ENCODE measurements at regions not wholly inside any gene's neighbourhood (a gene's known extent, or its start where the extent isn't known, plus 50 kb on each side); places are given as distances from the start of the nearest gene placed in this dataset.

DNA sequence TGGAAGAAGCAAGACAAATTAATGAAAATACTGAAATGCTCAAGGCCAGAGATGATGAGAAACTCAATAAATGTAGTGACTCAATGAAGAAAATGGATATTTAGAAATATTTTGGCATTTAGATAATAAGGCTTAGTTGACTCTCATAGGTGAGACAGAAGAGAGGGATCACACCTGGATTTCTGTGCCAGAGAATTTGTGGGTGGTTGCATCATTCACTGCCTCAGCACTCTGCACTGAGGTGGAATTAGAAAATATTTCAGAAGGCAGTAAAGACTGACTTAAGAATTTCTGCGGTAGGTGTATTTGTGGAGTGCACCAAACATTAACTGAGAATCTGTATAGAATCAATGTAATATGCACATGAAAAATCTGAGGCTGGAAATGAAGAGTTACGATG lies 848.3 kb upstream of the PCDH9 start:
- no peaks in the 10 kb centered on the region; a peak in 1 of 4 replicates for H3K4me1 ChIP-seq (ENCODE audit: control insufficient read depth in 1 of 2, insufficient read depth in 2 of 2, low read depth in 1 of 2, low read length in 1 of 2)
- DNase-seq: no peak
- no peak overlapping the region for H2AFZ ChIP-seq (ENCODE audit: low read depth)
- no peaks in the 10 kb centered on the region for H4K20me1 ChIP-seq (ENCODE audit: insufficient read depth)
- H3K9ac ChIP-seq: no peak overlapping the region
- no peaks in the 10 kb centered on the region for H3K36me3 ChIP-seq (replicated peaks in 1 of 2; ENCODE audit: control insufficient read depth in 1 of 2, insufficient read depth in 2 of 2, low read length in 1 of 2)
- H3K4me2 ChIP-seq: no peak overlapping the region
- H3K9me2 ChIP-seq: no peaks in the 10 kb centered on the region
- H3K4me3 ChIP-seq (ENCODE audit: low read depth in 2 of 2, low read length in 1 of 2): no peak overlapping the region
- H3K27me3 ChIP-seq (ENCODE audit: insufficient read depth): no peaks in the 10 kb centered on the region
- TF ChIP-seq, protein P1, sequence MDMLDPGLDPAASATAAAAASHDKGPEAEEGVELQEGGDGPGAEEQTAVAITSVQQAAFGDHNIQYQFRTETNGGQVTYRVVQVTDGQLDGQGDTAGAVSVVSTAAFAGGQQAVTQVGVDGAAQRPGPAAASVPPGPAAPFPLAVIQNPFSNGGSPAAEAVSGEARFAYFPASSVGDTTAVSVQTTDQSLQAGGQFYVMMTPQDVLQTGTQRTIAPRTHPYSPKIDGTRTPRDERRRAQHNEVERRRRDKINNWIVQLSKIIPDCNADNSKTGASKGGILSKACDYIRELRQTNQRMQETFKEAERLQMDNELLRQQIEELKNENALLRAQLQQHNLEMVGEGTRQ (IDR thresholded peaks at IDR 0.05; ENCODE audit: borderline replicate concordance, low read depth, low read length): no peak
- TF ChIP-seq GATA2 (CRISPR knock-in tag; IDR thresholded peaks at IDR 0.05): no peak
- TF ChIP-seq, protein P2, sequence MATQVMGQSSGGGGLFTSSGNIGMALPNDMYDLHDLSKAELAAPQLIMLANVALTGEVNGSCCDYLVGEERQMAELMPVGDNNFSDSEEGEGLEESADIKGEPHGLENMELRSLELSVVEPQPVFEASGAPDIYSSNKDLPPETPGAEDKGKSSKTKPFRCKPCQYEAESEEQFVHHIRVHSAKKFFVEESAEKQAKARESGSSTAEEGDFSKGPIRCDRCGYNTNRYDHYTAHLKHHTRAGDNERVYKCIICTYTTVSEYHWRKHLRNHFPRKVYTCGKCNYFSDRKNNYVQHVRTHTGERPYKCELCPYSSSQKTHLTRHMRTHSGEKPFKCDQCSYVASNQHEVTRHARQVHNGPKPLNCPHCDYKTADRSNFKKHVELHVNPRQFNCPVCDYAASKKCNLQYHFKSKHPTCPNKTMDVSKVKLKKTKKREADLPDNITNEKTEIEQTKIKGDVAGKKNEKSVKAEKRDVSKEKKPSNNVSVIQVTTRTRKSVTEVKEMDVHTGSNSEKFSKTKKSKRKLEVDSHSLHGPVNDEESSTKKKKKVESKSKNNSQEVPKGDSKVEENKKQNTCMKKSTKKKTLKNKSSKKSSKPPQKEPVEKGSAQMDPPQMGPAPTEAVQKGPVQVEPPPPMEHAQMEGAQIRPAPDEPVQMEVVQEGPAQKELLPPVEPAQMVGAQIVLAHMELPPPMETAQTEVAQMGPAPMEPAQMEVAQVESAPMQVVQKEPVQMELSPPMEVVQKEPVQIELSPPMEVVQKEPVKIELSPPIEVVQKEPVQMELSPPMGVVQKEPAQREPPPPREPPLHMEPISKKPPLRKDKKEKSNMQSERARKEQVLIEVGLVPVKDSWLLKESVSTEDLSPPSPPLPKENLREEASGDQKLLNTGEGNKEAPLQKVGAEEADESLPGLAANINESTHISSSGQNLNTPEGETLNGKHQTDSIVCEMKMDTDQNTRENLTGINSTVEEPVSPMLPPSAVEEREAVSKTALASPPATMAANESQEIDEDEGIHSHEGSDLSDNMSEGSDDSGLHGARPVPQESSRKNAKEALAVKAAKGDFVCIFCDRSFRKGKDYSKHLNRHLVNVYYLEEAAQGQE (IDR thresholded peaks at IDR 0.05; ENCODE audit: low read depth, low read length): no peak
- CTCF ChIA-PET: no interaction called here
- no peaks in the 10 kb centered on the region for H3F3A ChIP-seq (replicated peaks; ENCODE audit: insufficient read depth)
- H3K9me3 ChIP-seq: no peaks in the 10 kb centered on the region
- no peaks in the 10 kb centered on the region for H3K79me2 ChIP-seq (ENCODE audit: insufficient read depth)
- POLR2A ChIA-PET: no interaction called here
- 66% methylated on average over 2 of the region's 2 CpGs for WGBS (ENCODE audit: low lambda C conversion rate)
- H3K27ac ChIP-seq (ENCODE audit: low read depth in 2 of 2, low read length in 1 of 2): no peak overlapping the region

DNA sequence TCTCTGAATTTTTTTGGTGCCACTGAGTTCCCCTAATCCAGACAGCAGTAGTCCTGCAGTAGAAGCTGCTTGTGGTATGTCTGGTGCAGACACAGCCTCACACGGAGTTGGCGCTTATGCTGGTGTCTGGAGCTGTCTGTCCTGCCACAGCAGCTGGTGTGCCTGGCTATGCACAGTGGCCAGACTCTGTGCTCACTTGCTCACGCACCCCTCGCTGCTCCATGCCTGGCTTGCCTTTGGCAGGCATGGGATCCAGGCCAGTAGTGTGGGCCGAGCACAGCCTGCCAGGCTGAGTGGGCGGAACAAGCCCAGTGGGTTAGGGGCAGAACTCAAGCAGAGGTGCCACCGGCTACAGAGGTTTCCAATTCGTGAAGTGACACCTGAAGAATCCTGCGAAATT lies 845.9 kb upstream of the PCDH9 start:
- 73% methylated on average over 5 of the region's 9 CpGs for WGBS (ENCODE audit: low lambda C conversion rate)
- Histone ChIP-seq H3F3A (replicated peaks; ENCODE audit: insufficient read depth) (no peaks in the 10 kb centered on the region), H2AFZ (ENCODE audit: low read depth) (no peak overlapping the region), H3K9ac (no peak overlapping the region), H3K27me3 (ENCODE audit: insufficient read depth) (no peaks in the 10 kb centered on the region), H3K9me2 (no peaks in the 10 kb centered on the region), H3K9me3 (no peaks in the 10 kb centered on the region), H4K20me1 (ENCODE audit: insufficient read depth) (no peaks in the 10 kb centered on the region), H3K79me2 (ENCODE audit: insufficient read depth) (no peaks in the 10 kb centered on the region), H3K4me2 (no peak overlapping the region), H3K36me3 (replicated peaks in 1 of 2; ENCODE audit: control insufficient read depth in 1 of 2, insufficient read depth in 2 of 2, low read length in 1 of 2) (no peaks in the 10 kb centered on the region), H3K27ac (ENCODE audit: low read depth in 2 of 2, low read length in 1 of 2) (no peak overlapping the region), H3K4me3 (ENCODE audit: low read depth in 2 of 2, low read length in 1 of 2) (no peak overlapping the region), H3K4me1 (ENCODE audit: control insufficient read depth in 1 of 2, insufficient read depth in 2 of 2, low read depth in 1 of 2, low read length in 1 of 2) (no peaks in the 10 kb centered on the region; a peak in 1 of 4 replicates)
- ChIA-PET POLR2A (no interaction called here), CTCF (no interaction called here)
- no peak for DNase-seq
- TF ChIP-seq, protein P2 (IDR thresholded peaks at IDR 0.05; ENCODE audit: low read depth, low read length): no peak
- no peak for TF ChIP-seq RXRA (IDR thresholded peaks at IDR 0.05; ENCODE audit: borderline replicate concordance, low read depth)
- TF ChIP-seq CHD2 (IDR thresholded peaks at IDR 0.05; ENCODE audit: low read length, partially characterized antibody): no peak
- no peak for TF ChIP-seq FOSL2 (IDR thresholded peaks at IDR 0.05; ENCODE audit: borderline replicate concordance, low read depth)
- TF ChIP-seq, protein P3, sequence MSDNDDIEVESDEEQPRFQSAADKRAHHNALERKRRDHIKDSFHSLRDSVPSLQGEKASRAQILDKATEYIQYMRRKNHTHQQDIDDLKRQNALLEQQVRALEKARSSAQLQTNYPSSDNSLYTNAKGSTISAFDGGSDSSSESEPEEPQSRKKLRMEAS (IDR thresholded peaks at IDR 0.05; ENCODE audit: low read depth): no peak
- TF ChIP-seq RAD21 (IDR thresholded peaks at IDR 0.05; ENCODE audit: low read length): no peak
- no peak for TF ChIP-seq FOXJ3 (CRISPR knock-in tag; IDR thresholded peaks at IDR 0.05)
- no peak for TF ChIP-seq RCOR1 (IDR thresholded peaks at IDR 0.05; ENCODE audit: low read length)
- TF ChIP-seq ELF1 (IDR thresholded peaks at IDR 0.05): no peak
- TF ChIP-seq EP300 (IDR thresholded peaks at IDR 0.05; ENCODE audit: borderline replicate concordance in 1 of 2, low read depth in 1 of 2, low read length in 1 of 2): no peak
- TF ChIP-seq, protein P4, sequence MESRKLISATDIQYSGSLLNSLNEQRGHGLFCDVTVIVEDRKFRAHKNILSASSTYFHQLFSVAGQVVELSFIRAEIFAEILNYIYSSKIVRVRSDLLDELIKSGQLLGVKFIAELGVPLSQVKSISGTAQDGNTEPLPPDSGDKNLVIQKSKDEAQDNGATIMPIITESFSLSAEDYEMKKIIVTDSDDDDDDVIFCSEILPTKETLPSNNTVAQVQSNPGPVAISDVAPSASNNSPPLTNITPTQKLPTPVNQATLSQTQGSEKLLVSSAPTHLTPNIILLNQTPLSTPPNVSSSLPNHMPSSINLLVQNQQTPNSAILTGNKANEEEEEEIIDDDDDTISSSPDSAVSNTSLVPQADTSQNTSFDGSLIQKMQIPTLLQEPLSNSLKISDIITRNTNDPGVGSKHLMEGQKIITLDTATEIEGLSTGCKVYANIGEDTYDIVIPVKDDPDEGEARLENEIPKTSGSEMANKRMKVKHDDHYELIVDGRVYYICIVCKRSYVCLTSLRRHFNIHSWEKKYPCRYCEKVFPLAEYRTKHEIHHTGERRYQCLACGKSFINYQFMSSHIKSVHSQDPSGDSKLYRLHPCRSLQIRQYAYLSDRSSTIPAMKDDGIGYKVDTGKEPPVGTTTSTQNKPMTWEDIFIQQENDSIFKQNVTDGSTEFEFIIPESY (IDR thresholded peaks at IDR 0.05; ENCODE audit: borderline replicate concordance, low read depth): no peak
- TF ChIP-seq, protein P1 (IDR thresholded peaks at IDR 0.05; ENCODE audit: borderline replicate concordance, low read depth, low read length): no peak
- no peak for TF ChIP-seq MXI1 (IDR thresholded peaks at IDR 0.05; ENCODE audit: low read depth, low read length)
- TF ChIP-seq GATA2 (CRISPR knock-in tag; IDR thresholded peaks at IDR 0.05): no peak
- no peak for TF ChIP-seq TAF1 (IDR thresholded peaks at IDR 0.05; ENCODE audit: borderline replicate concordance, low read depth, low read length)

Measured in SK-N-SH (cell line).